H1 (cell line): ENCODE measurements at regions not wholly inside any gene's neighbourhood (a gene's known extent, or its start where the extent isn't known, plus 50 kb on each side); places are given as distances from the start of the nearest gene placed in this dataset.

Experiments used
- BCL11A ChIP-seq, 2 experiments: IDR thresholded peaks; one replicate each; pipeline ENCODE4 v1.6.1; 2011; ENCODE audit warnings: low read depth in 2 of 2, low read length in 2 of 2, mild to moderate bottlenecking in 2 of 2
- CBX8 ChIP-seq: fragments of 300-800, 300-1000 bp; sonication (generic); IDR thresholded peaks from 2 replicates; pipeline ENCODE4 v1.7.1; 2016; ENCODE audit warnings: low read depth, low read length, borderline replicate concordance
- CHD7 ChIP-seq: fragments of 300-600 bp; sonication (generic); IDR thresholded peaks from 2 replicates; pipeline ENCODE4 v1.7.1; 2012; ENCODE audit warnings: low read length, moderate library complexity, mild to moderate bottlenecking, inconsistent platforms; ENCODE audit not compliant: insufficient replicate concordance
- E2F6 ChIP-seq: IDR thresholded peaks from 2 replicates; pipeline ENCODE4 v1.6.1; 2012; ENCODE audit warnings: inconsistent platforms
- YY1 ChIP-seq: IDR thresholded peaks from 2 replicates; pipeline ENCODE4 v1.6.1; 2011; ENCODE audit warnings: low read depth, mild to moderate bottlenecking, low read length
- TF ChIP-seq, protein P1 (sequence below): IDR thresholded peaks from 2 replicates; pipeline ENCODE4 v1.6.1; 2011; ENCODE audit warnings: low read length, improper control_type of control experiment

DNA sequence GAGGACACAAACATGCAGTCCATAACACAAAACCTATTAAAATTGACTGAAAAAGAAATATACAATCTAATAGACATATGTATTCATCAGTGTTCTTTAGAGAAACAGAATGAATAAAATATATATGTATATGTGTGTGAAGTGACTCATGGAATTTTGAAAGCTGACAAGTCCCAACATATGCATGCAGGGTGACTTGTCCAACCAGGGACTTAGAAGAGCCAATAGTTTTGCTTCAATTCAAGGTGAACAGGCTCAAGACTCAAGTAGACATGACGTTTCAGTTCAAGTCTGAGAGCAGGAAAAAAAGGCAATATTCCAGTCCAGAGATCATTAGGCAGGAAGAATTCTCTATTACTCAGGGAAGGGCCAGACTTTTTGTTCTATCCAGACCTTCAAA, 271.2 kb upstream of the SETBP1 start (continued):
- TF ChIP-seq CHD7: no peak
- no peak for TF ChIP-seq E2F6
- no peak for TF ChIP-seq YY1
- TF ChIP-seq BCL11A (IDR thresholded peaks at IDR 0.05; ENCODE audit: low read depth in 2 of 2, low read length in 2 of 2): no peak
- TF ChIP-seq CBX8: no peak
- TF ChIP-seq, protein P1, sequence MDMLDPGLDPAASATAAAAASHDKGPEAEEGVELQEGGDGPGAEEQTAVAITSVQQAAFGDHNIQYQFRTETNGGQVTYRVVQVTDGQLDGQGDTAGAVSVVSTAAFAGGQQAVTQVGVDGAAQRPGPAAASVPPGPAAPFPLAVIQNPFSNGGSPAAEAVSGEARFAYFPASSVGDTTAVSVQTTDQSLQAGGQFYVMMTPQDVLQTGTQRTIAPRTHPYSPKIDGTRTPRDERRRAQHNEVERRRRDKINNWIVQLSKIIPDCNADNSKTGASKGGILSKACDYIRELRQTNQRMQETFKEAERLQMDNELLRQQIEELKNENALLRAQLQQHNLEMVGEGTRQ: no peak
- TF ChIP-seq, all 59 proteins: peak for 0
